EH (cell line): ENCODE measurements at regions not wholly inside any gene's neighbourhood (a gene's known extent, or its start where the extent isn't known, plus 50 kb on each side); places are given as distances from the start of the nearest gene placed in this dataset.
"Not testable (repeated sequence)": the region's sequence is repeated elsewhere in the genome, so short reads cannot be mapped to it uniquely, and the experiment has no call there.

Experiments
- DNase-seq: peaks from one replicate; pipeline ENCODE4 v3.0.0-alpha.2; 2015; ENCODE audit warnings: low read depth

DNA sequence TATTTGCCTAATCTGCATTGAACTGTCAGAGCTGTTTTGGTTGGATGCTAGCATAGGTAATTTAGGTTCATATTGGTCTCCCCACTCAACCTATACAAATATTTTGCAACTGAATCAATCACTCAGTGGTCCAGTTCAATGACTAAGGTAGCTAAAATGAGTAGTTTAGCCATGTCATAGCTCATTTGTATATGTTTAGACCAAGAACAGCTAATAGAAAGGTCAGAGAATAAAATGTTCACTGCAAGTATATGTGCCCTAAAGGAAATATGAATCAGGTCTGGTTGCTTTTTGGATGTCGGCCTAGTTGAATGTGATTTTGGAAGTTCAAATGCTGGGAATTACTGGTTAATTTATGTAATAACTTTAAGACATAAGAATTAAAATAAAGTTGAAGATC lies 883.9 kb downstream of the LRFN5 start:
- no peak for DNase-seq

DNA sequence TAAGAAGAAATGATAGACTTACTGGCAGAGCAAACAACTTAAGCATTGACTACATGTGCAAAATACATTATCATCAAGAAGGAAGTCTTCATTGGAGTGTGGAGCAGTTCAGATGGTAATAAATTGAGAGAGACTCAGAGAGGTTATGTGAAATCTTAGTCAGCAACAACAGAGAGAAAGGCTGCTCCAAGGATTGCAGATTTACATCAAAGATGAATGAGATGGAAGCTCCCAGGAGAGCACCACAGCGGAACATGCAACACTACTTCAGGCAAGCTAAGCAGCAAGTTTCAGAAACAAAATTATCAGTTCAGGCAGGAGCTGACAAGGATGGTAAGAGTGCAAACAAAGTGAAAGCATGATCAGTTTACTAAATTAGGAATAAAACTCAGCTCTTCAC lies 882.3 kb downstream of the LRFN5 start:
- DNase-seq: no peak

DNA sequence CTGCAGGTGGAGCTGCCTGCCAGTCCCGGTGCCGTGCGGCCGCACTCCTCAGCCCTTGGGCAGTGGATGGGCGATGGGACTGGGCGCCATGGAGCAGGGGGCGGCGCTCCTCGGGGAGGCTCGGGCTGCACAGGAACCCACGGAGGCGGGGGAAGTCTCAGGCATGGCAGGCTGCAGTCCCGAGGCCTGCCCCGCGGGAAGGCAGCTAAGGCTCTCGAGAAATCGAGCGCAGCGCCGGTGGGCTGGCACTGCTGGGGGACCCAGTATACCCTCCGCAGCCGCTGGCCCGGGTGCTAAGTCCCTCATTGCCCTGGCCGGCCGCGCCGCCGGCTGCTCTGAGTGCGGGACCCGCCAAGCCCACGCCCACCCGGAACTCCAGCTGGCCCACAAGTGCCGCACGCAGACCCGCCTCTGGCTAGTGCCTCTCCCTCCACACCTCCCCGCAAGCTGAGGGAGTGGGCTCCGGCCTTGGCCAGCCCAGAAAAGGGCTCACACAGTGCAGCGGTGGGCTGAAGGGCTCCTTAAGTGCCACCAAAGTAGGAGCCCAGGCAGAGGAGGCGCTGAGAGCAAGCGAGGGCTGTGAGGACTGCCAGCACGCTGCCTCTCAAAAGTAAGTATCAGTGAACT lies 875.8 kb downstream of the LRFN5 start:
- DNase-seq: not testable (repeated sequence)

DNA sequence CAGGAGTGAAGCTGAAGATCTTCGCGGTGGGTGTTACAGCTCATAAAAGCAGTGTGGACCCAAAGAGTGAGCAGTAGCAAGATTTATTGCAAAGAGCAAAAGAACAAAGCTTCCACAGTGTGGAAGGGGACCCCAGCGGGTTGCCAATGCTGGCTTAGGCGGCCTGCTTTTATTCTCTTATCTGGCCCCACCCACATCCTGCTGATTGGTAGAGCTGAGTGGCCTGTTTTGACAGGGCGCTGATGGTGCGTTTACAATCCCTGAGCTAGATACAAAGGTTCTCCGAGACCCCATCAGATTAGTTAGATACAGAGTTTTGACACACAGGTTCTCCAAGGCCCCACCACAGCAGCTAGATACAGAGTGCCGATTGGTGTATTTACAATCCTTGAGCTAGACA lies 875.0 kb downstream of the LRFN5 start:
- not testable (repeated sequence) for DNase-seq

DNA sequence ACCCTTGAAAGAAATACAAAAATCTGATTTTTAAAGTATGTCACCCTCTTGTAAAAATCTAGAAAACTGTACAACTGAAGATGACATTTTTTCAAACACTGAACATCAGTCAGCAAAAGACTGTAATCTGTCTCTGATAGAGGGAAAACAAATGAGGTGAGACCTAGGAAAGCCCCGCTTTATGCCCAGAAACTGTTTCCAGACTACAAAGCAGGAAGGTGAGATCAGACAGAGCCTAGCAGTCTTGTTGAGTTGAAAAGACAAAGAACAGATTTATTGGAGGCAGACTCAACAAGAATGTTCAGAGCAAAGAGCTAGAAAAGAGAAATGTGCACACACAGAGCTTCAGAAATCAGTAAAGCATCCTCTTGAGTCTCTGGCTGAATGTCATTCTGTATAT lies 873.6 kb downstream of the LRFN5 start:
- no peak for DNase-seq

DNA sequence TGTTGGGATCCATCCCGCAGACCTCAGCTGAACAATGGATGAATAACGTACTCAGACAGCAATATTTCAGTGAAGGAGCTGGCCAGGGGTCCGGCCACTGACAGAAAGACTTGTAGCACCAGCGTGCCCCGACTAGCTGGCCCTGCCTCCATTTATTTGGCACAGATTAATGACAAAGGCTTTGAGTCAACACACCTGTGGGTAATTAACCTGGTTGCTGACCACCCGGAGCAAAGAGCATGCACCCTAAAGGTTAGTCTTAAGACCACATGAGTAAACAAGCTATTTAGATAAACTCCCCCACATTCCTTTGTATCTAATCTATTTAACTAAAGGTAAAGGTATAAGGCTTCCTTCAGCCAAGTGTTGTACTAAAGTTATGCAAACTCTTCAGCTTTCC lies 868.6 kb downstream of the LRFN5 start:
- DNase-seq: no peak

DNA sequence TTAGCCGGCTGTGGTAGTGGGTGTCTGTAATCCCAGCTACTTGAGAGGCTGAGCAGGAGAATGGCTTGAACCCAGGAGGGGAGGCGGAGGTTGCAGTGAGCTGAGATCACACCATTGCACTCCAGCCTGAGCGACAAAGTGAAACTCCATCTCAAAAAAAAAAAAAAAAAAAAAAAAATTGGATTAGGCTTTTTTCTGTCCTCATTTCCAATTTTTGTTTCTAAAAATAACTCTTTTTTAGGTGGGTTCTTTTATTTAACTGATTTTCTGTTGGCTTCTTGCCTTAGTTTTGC lies 863.7 kb downstream of the LRFN5 start:
- no peak for DNase-seq

DNA sequence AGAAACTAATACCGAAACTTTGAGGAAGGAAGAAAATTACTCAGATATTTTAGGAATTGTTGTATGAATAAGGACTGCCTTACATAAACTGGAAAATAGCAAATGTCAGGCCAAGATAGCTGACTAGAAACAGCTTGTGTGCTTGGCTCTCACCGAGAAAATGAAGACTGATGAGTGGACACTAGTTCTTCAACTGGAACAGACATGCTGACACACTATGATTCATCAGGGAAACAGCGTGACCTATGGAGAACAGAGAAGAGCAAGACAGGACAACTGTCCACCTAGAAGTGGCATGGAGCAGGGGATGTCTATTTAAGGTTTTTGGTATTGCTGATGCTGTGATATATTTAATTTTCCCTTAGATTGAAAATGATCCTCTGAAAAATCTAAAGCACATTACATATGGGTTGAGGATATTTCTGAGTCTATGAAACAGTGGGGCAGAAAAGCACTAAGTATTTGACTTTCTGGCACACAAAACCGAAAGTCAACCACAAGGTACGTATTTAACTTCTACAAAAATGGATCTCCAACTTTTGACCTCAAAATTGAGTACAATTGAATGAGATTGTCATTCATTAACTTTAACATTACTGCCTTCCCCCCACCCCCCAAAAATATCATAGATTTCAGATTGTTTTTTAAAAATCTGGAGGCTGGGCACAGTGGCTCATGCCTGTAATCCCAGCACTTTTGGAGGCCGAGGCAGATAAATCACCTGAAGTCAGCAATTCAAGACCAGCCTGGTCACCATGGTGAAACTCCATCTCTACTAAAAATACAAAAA lies 863.2 kb downstream of the LRFN5 start:
- DNase-seq: no peak

DNA sequence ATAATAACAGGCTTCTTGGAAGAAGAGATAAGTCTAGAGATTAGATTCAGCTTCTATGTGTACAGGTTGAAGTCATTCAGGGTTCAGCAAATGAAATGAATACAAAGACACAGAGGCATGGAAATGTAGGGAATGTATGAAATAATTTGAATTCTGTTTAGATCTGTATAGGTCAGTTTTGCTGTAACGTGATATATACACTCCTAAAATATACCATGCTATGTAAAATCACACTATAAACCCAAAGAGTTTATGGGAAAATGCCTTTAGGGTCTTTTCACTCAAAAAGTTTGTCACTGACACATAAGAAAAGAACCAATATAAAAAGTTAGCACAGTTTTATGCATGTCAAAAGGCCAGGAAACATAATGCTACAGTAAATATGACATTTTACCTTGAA lies 854.0 kb downstream of the LRFN5 start:
- DNase-seq: no peak

DNA sequence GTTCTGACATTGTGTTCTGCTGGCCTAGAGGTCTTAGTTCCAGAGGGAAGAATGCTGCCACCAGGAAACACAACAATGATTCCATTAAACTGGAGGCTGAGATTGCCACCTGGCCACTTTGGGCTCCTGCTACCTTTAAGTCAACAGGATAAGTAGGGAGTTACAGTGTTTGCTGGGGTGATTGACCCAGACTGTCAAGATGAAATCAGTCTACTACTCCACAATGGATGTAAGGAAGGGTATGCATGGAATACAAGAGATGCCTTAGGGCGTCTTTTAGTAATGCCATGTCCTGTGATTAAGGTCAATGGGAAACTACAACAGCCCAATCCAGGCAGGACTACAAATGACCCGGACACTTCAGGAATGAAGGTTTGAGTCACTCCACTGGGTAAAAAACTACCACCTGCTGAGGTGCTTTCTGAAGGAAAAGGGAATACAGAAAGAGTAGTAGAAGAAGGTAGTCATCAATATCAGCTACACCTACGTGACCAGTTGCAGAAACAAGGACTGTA lies 852.6 kb downstream of the LRFN5 start:
- no peak for DNase-seq

DNA sequence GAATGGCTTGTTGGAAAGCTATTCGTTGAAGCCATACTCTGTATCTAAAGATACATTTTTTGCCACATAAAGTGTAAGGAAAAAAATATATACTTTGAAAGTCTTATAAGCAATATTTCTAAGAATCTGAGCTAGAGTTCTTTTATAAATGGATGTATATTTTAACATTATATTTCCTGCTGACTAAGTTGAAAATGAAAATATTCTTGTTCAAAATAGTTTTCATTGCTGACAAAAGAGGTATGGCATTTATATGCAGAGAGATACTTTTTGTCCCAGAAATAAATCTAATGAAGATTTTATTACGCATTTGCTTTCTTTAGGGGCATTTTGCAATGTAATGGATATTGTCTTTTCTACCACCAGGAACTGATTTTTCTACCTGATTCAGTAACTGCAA lies 834.9 kb downstream of the LRFN5 start:
- DNase-seq: no peak

DNA sequence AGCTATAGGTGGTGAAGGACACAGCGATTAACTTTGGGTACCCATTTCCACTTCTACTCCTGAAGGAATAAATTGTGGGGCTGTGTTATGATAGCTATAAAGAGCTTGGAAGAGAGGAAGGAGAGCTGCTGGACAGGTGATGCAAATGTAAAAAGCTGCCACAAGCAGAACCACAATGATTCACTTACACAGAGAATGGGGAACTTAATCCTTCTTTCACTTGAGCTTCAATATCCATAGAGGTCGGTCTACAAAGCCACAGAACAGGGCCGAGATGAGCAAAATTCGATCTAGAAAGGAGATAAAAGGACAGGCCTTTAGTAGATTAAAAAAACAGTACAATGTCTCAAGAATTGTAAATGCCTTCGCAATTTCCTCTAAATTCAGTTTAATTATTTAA lies 831.1 kb downstream of the LRFN5 start:
- DNase-seq: no peak

DNA sequence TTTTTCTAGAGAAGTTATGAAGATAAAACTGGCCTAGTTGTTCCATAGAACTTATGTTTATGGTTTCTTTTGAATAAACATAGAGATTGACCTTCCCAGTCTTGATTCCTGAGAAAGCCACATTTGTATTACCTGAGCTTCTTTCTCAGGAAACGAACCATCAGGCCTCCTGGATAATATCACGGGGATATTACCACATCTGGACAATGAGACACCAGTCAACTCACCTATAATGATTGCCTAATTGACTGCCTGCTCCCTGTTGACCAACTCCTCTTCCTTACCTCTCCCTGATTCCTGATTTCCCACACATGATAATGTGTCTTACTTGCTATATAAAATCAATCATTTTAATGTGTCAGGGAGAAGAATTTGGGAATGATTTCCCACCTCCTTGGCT lies 822.7 kb downstream of the LRFN5 start:
- DNase-seq: no peak

DNA sequence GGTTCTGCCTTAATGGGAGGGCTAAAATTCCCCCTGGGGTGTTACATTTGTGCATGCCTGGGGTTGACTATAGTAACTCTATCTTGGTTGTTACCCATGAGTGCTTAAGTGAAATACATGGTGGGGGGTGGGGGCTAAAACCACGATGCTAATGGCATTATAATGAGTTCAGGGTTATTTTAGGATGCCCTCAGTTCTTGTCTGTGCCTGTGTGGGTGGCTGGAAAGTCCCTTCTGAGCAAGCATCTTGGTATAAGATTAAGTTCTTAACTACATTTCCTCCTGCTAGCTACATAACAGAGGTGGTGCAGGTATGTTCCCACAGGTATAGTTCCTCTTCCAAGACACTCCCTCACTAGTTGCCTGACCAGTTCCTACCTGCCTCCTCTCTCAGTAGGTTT lies 822.3 kb downstream of the LRFN5 start:
- no peak for DNase-seq

DNA sequence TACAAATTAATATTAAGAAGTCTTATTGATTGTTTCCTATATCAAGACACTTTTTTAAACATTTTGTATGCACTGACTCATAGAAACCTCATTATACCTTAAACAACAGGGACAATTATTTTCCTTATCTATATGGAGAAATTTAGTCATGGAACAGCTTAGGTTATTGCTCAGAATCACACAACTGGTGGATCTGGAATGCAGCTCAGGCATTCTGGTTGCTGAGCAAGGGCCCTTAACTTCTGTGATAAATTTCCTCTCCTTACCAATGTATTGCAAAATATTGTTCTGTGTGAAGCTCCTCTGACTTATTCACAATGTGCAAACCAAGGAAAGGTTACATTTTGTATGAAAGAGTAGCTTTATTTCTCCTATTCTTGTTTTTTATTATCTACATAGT lies 817.8 kb downstream of the LRFN5 start:
- DNase-seq: no peak

DNA sequence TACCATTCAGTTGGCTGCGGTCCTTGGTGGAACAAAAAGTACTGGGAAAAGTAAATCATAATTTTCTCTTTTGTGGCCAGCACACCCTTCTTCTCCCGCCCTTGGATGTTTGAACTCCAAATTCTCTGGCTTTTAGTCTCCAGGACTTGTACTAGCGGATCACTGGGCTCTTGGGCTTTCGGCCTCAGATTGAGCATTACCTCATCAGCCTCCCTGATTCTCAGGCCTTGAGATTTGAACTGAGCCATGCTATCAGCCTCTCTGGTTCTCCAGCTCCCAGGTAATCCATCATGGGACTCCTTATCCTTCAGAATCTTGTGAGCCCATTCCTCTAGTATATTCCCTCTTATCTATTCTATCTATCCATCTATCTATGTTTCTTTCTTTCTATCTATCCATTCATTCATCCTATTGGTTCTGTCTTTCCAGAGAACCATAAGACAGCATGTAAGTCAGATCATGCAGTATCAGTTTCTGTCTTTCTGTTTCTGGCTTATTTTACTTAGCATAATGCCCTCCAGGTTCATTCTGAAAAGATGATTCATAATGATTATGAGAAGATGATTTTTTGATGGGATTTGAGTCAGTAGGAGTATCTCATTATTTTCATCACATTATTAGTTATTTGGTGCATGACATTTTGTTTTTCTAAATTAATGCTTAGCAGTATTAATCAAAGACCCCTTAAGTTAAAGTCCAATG lies 814.9 kb downstream of the LRFN5 start:
- no peak for DNase-seq

DNA sequence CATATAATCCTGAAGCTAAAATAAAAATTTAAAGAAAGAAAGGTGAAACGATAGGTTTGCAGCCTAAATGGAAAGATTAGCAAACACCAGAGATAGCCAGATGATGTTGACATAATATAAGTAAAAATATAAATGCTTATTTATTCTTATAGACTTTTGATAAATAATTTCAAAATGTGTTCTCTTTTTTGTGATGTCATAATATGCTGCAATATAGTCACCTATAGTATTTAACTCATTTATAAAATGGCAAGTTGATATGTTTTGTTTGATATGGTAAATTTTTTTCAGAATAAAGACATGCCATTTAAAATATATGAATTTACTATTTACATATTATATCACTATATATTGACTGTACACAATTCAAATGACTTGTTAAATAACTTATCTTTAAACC lies 813.4 kb downstream of the LRFN5 start:
- no peak for DNase-seq

DNA sequence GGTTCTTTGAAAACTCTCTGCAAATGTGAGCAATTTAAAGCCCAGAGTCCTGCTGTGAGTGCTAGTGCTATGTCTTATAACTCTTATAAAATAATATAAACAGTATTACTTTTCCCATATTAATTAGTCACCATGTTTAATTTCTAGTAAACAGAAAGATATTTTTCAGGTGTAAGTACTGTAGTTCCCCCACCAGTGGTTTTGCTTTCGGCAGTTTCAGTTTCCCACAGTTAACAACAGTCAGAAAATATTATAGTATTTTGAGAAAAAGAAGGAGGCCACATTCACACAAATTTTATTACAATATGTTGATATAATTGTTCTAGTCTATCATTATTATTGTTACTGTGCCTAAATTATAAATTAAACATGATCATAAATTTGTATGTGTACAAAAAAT lies 800.5 kb downstream of the LRFN5 start:
- DNase-seq: no peak

DNA sequence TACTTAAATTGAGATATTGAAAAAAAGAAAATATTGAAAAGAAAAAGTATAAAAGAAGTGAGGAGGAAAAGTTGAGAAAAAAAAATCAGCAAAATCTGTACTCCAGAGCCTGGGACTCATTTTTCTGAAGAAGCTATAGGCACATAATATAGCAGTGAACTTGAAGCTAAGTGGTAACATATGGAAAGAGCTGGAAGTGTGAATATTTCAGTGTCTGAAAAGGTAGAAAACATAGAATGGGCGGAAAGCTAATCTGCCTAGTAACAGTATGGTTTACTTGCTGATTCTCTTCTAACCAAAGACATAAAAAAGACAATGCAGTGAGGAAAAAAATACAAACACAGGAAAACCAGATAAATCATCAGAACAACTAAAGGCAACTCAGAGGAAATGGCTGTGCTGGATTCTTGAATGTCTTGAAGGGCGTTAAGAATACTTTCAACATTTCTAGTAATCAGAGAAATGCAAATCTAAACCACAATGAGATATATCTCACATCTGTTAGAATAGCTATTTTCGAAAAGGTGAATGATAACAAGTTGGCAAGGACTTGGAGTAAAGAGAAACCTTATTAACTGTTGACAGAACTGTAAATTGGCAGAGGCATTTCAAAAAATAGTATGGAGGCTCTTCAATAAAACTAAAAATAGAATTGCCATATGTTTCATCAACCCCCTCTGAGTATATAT lies 784.6 kb downstream of the LRFN5 start:
- no peak for DNase-seq

DNA sequence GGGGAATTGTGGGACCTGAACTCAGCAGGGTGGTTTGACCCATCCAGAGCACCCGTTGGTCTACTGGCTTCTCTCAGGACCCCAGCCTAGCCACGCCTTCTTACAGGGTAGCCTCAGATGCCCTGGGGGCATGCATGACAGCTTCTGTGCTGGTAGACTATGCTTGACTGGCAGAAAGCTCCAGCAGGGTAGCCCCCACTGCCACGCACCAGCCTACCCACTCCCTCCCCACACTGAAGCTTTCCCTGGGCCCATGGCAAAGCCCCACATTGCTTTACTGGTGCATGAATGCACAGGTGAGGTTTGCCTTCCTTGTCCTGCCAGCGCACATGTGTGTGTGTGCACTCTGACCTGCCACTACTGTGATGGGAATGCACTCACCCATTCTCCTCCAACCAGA lies 772.2 kb downstream of the LRFN5 start:
- no peak for DNase-seq

DNA sequence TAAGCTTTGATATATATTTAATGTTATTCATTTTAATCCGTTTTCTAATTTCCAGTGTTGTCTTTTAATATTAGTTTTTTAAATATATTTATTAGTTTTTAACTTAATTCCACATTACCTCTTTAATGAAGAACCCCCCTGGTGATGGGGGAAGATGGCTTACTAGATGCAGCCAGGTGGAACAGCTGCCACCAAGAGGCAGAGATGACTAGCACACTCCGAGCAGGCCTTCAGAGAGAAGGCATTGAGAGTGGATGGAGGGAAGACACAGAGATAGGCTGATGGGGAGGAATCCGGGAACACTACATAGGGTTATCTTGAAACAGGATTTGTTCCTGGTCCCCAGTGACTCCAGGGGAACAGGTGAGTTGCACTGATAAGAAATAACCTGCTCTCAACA lies 771.6 kb downstream of the LRFN5 start:
- DNase-seq: no peak

DNA sequence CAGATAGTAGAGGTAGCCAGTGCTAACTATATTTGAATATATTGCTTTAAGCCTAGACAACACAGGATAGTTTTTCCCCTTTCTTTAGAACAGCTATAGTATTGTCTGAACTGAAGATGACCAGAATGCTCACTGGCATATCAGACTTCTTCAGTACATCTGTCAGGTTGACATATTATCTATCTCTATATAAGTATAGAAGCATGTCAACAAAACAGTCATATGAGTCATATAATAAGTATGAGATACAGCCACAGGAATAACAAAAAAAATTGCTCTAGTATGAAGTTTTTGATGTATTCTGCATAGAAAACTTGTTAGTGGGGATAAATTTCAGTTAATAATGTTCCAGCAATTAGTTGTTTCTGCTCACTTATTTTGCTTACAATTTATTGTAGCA lies 767.7 kb downstream of the LRFN5 start:
- no peak for DNase-seq

DNA sequence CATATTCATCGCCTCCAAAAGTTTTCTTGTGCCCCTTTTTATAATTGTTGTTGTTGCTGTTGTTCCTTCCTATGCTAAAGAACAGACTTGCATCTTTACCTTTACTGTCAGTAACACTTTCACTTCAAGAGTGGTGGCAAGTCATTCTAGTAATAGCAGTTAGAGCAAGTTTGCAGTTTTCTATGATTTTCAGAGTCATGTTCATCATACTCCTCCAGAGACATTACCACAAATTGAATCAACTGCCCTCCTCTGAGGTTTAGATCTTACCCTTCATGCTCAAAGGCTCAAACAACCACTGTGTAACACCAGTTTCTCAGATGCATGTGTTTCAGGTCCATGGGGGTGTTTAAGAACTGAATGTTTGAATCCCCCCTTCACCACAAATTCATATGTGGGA lies 763.4 kb downstream of the LRFN5 start:
- no peak for DNase-seq
